ENCODE measurements at regions not wholly inside any gene's neighbourhood (a gene's known extent, or its start where the extent isn't known, plus 50 kb on each side); places are given as distances from the start of the nearest gene placed in this dataset.

GRCh38 chr4:188596021-188596420, 456.8 kb downstream of the TRIML1 start:
- H3K4me2 ChIP-seq (ENCODE audit: low read length, poor library complexity, severe bottlenecking): no peak overlapping the region
- H3K79me1 ChIP-seq (replicated peaks; ENCODE audit: low read length, poor library complexity, severe bottlenecking): no peaks in the 10 kb centered on the region
- no peak overlapping the region for H2BK120ac ChIP-seq (ENCODE audit: low read depth, low read length)
- no peak overlapping the region for H3K4me3 ChIP-seq (ENCODE audit: insufficient read depth in 1 of 2, low read depth in 1 of 2, low read length in 2 of 2)
- H3K4me1 ChIP-seq (ENCODE audit: control insufficient read depth, insufficient read depth, low read depth, low read length): no peaks in the 10 kb centered on the region
- H3K9ac ChIP-seq (ENCODE audit: low read length): no peak overlapping the region
- H2AFZ ChIP-seq (ENCODE audit: low read depth, low read length): no peak overlapping the region
- no peak overlapping the region for H3K18ac ChIP-seq (ENCODE audit: low read depth in 1 of 2, low read length in 2 of 2)
- no peak overlapping the region for H2AK5ac ChIP-seq (ENCODE audit: low read length, severe bottlenecking)
- H3K9me3 ChIP-seq (ENCODE audit: control insufficient read depth, low read length): no peaks in the 10 kb centered on the region
- H2BK12ac ChIP-seq (ENCODE audit: low read length in 2 of 2): no peak overlapping the region
- H2BK5ac ChIP-seq (ENCODE audit: low read depth, low read length, poor library complexity, severe bottlenecking): no peak overlapping the region
- 75% methylated on average over 5 of the region's 5 CpGs for WGBS
- no peaks in the 10 kb centered on the region for H3K27me3 ChIP-seq (ENCODE audit: control insufficient read depth in 1 of 2, insufficient read depth in 1 of 2, low read length in 2 of 2)
- H3K14ac ChIP-seq (ENCODE audit: low read length in 2 of 2): no peak overlapping the region
- H3K23ac ChIP-seq (ENCODE audit: low read length in 2 of 2): no peak overlapping the region
- DNase-seq: no peak
- no peak overlapping the region for H4K91ac ChIP-seq (ENCODE audit: low read length)
- no peak overlapping the region for H4K8ac ChIP-seq (ENCODE audit: low read length)
- no peak overlapping the region for H3K27ac ChIP-seq (ENCODE audit: low read length, poor library complexity, severe bottlenecking)
- H3K4ac ChIP-seq (ENCODE audit: low read depth in 1 of 2, low read length in 2 of 2): no peak overlapping the region
- H2BK15ac ChIP-seq (ENCODE audit: low read depth, poor library complexity, severe bottlenecking): no peak overlapping the region
- peaks cover 0 to 6% of the 10 kb centered on the region in 2 experiments for H3K36me3 ChIP-seq (ENCODE audit: control insufficient read depth in 1 of 2, insufficient read depth in 2 of 2, low read depth in 1 of 2, low read length in 2 of 2)

DNA sequence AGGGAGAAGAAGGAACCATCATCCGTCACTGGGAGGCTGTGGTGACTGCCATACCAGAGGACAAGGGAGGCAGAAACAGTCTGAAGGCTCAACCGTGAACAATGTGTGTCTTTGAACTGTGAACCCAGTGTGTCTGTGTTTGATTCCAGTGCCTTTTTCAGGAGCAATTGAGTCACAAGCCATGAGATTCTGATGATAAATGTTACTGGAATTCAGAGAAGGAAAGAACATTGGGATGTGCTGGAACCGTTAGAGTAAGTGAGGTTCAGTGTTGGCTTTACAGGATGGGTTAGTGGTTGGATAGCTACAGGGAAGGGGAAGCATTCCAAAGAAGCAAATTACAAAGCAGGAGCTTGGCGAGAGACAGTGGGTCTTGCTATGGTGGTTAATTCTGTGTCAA, 464.4 kb downstream of the TRIML1 start:
- H3K9ac ChIP-seq (ENCODE audit: low read length): no peak overlapping the region
- no peaks in the 10 kb centered on the region for H3K9me3 ChIP-seq (ENCODE audit: control insufficient read depth, low read length)
- H3K4me2 ChIP-seq (ENCODE audit: low read length, poor library complexity, severe bottlenecking): no peak overlapping the region
- no peak overlapping the region for H4K91ac ChIP-seq (ENCODE audit: low read length)
- no peak overlapping the region for H2AK5ac ChIP-seq (ENCODE audit: low read length, severe bottlenecking)
- H2AFZ ChIP-seq (ENCODE audit: low read depth, low read length): no peak overlapping the region
- H3K23ac ChIP-seq (ENCODE audit: low read length in 2 of 2): no peak overlapping the region
- DNase-seq: no peak
- H3K4ac ChIP-seq (ENCODE audit: low read depth in 1 of 2, low read length in 2 of 2): no peak overlapping the region
- H4K8ac ChIP-seq (ENCODE audit: low read length): no peak overlapping the region
- no peak overlapping the region for H2BK15ac ChIP-seq (ENCODE audit: low read depth, poor library complexity, severe bottlenecking)
- H2BK5ac ChIP-seq (ENCODE audit: low read depth, low read length, poor library complexity, severe bottlenecking): no peak overlapping the region
- peaks cover 0 to 15% of the 10 kb centered on the region in 2 experiments for H3K36me3 ChIP-seq (ENCODE audit: control insufficient read depth in 1 of 2, insufficient read depth in 2 of 2, low read depth in 1 of 2, low read length in 2 of 2)
- no peak overlapping the region for H3K4me3 ChIP-seq (ENCODE audit: insufficient read depth in 1 of 2, low read depth in 1 of 2, low read length in 2 of 2)
- H3K4me1 ChIP-seq (ENCODE audit: control insufficient read depth, insufficient read depth, low read depth, low read length): no peaks in the 10 kb centered on the region
- no peaks in the 10 kb centered on the region for H3K27me3 ChIP-seq (ENCODE audit: control insufficient read depth in 1 of 2, insufficient read depth in 1 of 2, low read length in 2 of 2)
- no peak overlapping the region for H2BK120ac ChIP-seq (ENCODE audit: low read depth, low read length)
- 81% methylated on average over 4 of the region's 4 CpGs for WGBS
- no peak overlapping the region for H3K14ac ChIP-seq (ENCODE audit: low read length in 2 of 2)
- H3K27ac ChIP-seq (ENCODE audit: low read length, poor library complexity, severe bottlenecking): no peak overlapping the region
- H3K18ac ChIP-seq (ENCODE audit: low read depth in 1 of 2, low read length in 2 of 2): no peak overlapping the region
- no peaks in the 10 kb centered on the region for H3K79me1 ChIP-seq (replicated peaks; ENCODE audit: low read length, poor library complexity, severe bottlenecking)
- no peak overlapping the region for H2BK12ac ChIP-seq (ENCODE audit: low read length in 2 of 2)

DNA sequence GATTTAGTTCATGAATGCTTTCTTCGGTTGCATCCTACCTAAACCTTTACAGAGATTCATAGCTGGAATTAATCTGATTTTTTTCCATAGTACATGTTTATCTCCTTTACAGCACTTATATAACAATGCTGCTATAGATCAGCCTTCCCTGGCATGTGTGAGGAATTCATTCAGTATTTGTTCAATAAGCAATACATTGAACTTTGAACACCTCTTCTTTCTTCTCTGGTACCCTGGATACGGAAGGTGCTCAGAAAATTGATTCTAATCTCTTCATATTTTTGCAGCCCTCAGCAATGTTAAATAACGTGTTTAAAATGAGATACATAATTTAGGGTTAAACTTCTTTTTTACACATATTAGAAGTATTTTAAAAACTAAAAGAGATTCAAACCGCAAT, 467.4 kb downstream of the TRIML1 start:
- Histone ChIP-seq H4K8ac (ENCODE audit: low read length) (no peak overlapping the region), H3K14ac (ENCODE audit: low read length in 2 of 2) (no peak overlapping the region), H4K91ac (ENCODE audit: low read length) (no peak overlapping the region), H3K18ac (ENCODE audit: low read depth in 1 of 2, low read length in 2 of 2) (no peak overlapping the region), H3K23ac (ENCODE audit: low read length in 2 of 2) (no peak overlapping the region), H3K27me3 (ENCODE audit: control insufficient read depth in 1 of 2, insufficient read depth in 1 of 2, low read length in 2 of 2) (no peaks in the 10 kb centered on the region), H3K9ac (ENCODE audit: low read length) (no peak overlapping the region), H2BK12ac (ENCODE audit: low read length in 2 of 2) (no peak overlapping the region), H2AFZ (ENCODE audit: low read depth, low read length) (no peak overlapping the region), H2BK120ac (ENCODE audit: low read depth, low read length) (no peak overlapping the region), H3K36me3 (ENCODE audit: control insufficient read depth in 1 of 2, insufficient read depth in 2 of 2, low read depth in 1 of 2, low read length in 2 of 2) (peaks cover 0 to 13% of the 10 kb centered on the region in 2 experiments), H3K4me3 (ENCODE audit: insufficient read depth in 1 of 2, low read depth in 1 of 2, low read length in 2 of 2) (no peak overlapping the region), H3K27ac (ENCODE audit: low read length, poor library complexity, severe bottlenecking) (no peak overlapping the region), H2AK5ac (ENCODE audit: low read length, severe bottlenecking) (no peak overlapping the region), H3K9me3 (ENCODE audit: control insufficient read depth, low read length) (no peaks in the 10 kb centered on the region), H2BK15ac (ENCODE audit: low read depth, poor library complexity, severe bottlenecking) (no peak overlapping the region), H3K4me1 (ENCODE audit: control insufficient read depth, insufficient read depth, low read depth, low read length) (peaks cover 1% of the 10 kb centered on the region), H3K79me1 (replicated peaks; ENCODE audit: low read length, poor library complexity, severe bottlenecking) (no peaks in the 10 kb centered on the region), H3K4ac (ENCODE audit: low read depth in 1 of 2, low read length in 2 of 2) (no peak overlapping the region), H3K4me2 (ENCODE audit: low read length, poor library complexity, severe bottlenecking) (no peak overlapping the region), H2BK5ac (ENCODE audit: low read depth, low read length, poor library complexity, severe bottlenecking) (no peak overlapping the region)
- WGBS: no CpG with 5 or more reads among the region's 4 CpGs
- DNase-seq: no peak

- Histone ChIP-seq H2BK120ac (ENCODE audit: low read depth, low read length) (no peak overlapping the region), H4K91ac (ENCODE audit: low read length) (no peak overlapping the region), H2AFZ (ENCODE audit: low read depth, low read length) (no peak overlapping the region), H3K18ac (ENCODE audit: low read depth in 1 of 2, low read length in 2 of 2) (no peak overlapping the region), H3K4me2 (ENCODE audit: low read length, poor library complexity, severe bottlenecking) (no peak overlapping the region), H3K4me3 (ENCODE audit: insufficient read depth in 1 of 2, low read depth in 1 of 2, low read length in 2 of 2) (no peak overlapping the region), H3K23ac (ENCODE audit: low read length in 2 of 2) (no peak overlapping the region), H4K8ac (ENCODE audit: low read length) (no peak overlapping the region), H3K4me1 (ENCODE audit: control insufficient read depth, insufficient read depth, low read depth, low read length) (peaks cover 1% of the 10 kb centered on the region), H3K36me3 (ENCODE audit: control insufficient read depth in 1 of 2, insufficient read depth in 2 of 2, low read depth in 1 of 2, low read length in 2 of 2) (peaks cover 0 to 14% of the 10 kb centered on the region in 2 experiments), H3K27me3 (ENCODE audit: control insufficient read depth in 1 of 2, insufficient read depth in 1 of 2, low read length in 2 of 2) (no peaks in the 10 kb centered on the region), H2AK5ac (ENCODE audit: low read length, severe bottlenecking) (no peak overlapping the region), H2BK12ac (ENCODE audit: low read length in 2 of 2) (no peak overlapping the region), H3K14ac (ENCODE audit: low read length in 2 of 2) (no peak overlapping the region), H3K9ac (ENCODE audit: low read length) (no peak overlapping the region), H2BK5ac (ENCODE audit: low read depth, low read length, poor library complexity, severe bottlenecking) (no peak overlapping the region), H3K9me3 (ENCODE audit: control insufficient read depth, low read length) (peaks cover 6% of the 10 kb centered on the region), H3K4ac (ENCODE audit: low read depth in 1 of 2, low read length in 2 of 2) (no peak overlapping the region), H3K27ac (ENCODE audit: low read length, poor library complexity, severe bottlenecking) (no peak overlapping the region), H3K79me1 (replicated peaks; ENCODE audit: low read length, poor library complexity, severe bottlenecking) (no peaks in the 10 kb centered on the region), H2BK15ac (ENCODE audit: low read depth, poor library complexity, severe bottlenecking) (no peak overlapping the region)
- DNase-seq: no peak
- WGBS: 84% methylated on average over 3 of the region's 3 CpGs
These were observed 471.9 kb downstream of the TRIML1 start for GRCh38 chr4:188611143-188611542.
